SK-N-SH treated with all-trans-retinoic acid at 6 μM for 48 hours (cell line): ENCODE measurements at regions not wholly inside any gene's neighbourhood (a gene's known extent, or its start where the extent isn't known, plus 50 kb on each side); places are given as distances from the start of the nearest gene placed in this dataset.
A peak's percentile ranks its signal among the peaks of the same experiment; 100 is the strongest.

ENCODE experiments used
- ATAC-seq: fragments of 200-7000 bp; cut with Tn5 transposase; 3 replicates; pipeline ENCODE4 v1.9.1; 2020; ENCODE audit warnings: mild to moderate bottlenecking, moderate library complexity
- ARNTL ChIP-seq: fragments of 450-650 bp; formaldehyde crosslinking; IDR thresholded peaks from 2 replicates; pipeline ENCODE4 v1.5.0; 2020; ENCODE audit warnings: low read depth, mild to moderate bottlenecking, moderate library complexity, borderline replicate concordance
- BACH2 ChIP-seq: fragments of 250-450 bp; sonication (Bioruptor Pico); IDR thresholded peaks from 2 replicates; pipeline ENCODE4 v1.9.0; 2021; ENCODE audit warnings: mild to moderate bottlenecking, borderline replicate concordance
- CSDC2 ChIP-seq: fragments of 250-450 bp; sonication (Bioruptor Pico); IDR thresholded peaks from 2 replicates; pipeline ENCODE4 v1.5.0; 2020; ENCODE audit warnings: mild to moderate bottlenecking, moderate library complexity
- CSRNP3 ChIP-seq: fragments of 250-450 bp; sonication (Bioruptor Pico); IDR thresholded peaks from 2 replicates; pipeline ENCODE4 v1.5.1; 2021; ENCODE audit warnings: mild to moderate bottlenecking, moderate library complexity
- ESRRG ChIP-seq: fragments of 250-450 bp; sonication (Bioruptor Pico); IDR thresholded peaks from 2 replicates; pipeline ENCODE4 v1.6.1; 2021; ENCODE audit warnings: mild to moderate bottlenecking
- GLIS3 ChIP-seq: fragments of 250-450 bp; sonication (Bioruptor Pico); IDR thresholded peaks from 2 replicates; pipeline ENCODE4 v1.5.0; 2020; ENCODE audit warnings: mild to moderate bottlenecking, moderate library complexity
- ISL1 ChIP-seq: fragments of 250-450 bp; sonication (Bioruptor Pico); IDR thresholded peaks from 2 replicates; pipeline ENCODE4 v2.1.2; 2022; ENCODE audit warnings: mild to moderate bottlenecking, moderate library complexity
- OSR1 ChIP-seq: fragments of 250-450 bp; sonication (Bioruptor Pico); IDR thresholded peaks from 2 replicates; pipeline ENCODE4 v1.8.0; 2022; ENCODE audit warnings: moderate library complexity, mild to moderate bottlenecking, inconsistent platforms
- PATZ1 ChIP-seq: fragments of 250-450 bp; sonication (Bioruptor Pico); IDR thresholded peaks from 2 replicates; pipeline ENCODE4 v1.8.0; 2020; ENCODE audit warnings: mild to moderate bottlenecking, moderate library complexity, borderline replicate concordance
- POU6F1 ChIP-seq: fragments of 250-450 bp; sonication (Bioruptor Pico); IDR thresholded peaks from 2 replicates; pipeline ENCODE4 v1.8.0; 2021; ENCODE audit warnings: low read depth, mild to moderate bottlenecking, moderate library complexity, borderline replicate concordance
- PPARA ChIP-seq: fragments of 250-450 bp; sonication (Bioruptor Pico); IDR thresholded peaks from 2 replicates; pipeline ENCODE4 v1.5.0; 2020; ENCODE audit warnings: mild to moderate bottlenecking, borderline replicate concordance
- RARB ChIP-seq: fragments of 250-450 bp; sonication (Bioruptor Pico); IDR thresholded peaks from 2 replicates; pipeline ENCODE4 v1.8.0; 2021; ENCODE audit warnings: mild to moderate bottlenecking, moderate library complexity
- SNAI2 ChIP-seq: fragments of 250-450 bp; sonication (Bioruptor Pico); IDR thresholded peaks from 2 replicates; pipeline ENCODE4 v1.5.0; 2020; ENCODE audit warnings: mild to moderate bottlenecking, moderate library complexity
- TCF4 ChIP-seq: fragments of 250-450 bp; sonication (Bioruptor Pico); IDR thresholded peaks from 2 replicates; pipeline ENCODE4 v1.8.0; 2021; ENCODE audit warnings: mild to moderate bottlenecking, moderate library complexity, borderline replicate concordance
- TOX ChIP-seq: fragments of 250-450 bp; sonication (Bioruptor Pico); IDR thresholded peaks from 2 replicates; pipeline ENCODE4 v1.8.0; 2021; ENCODE audit warnings: mild to moderate bottlenecking, moderate library complexity, borderline replicate concordance
- ZC3H10 ChIP-seq: fragments of 250-450 bp; sonication (Bioruptor Pico); IDR thresholded peaks from 2 replicates; pipeline ENCODE4 v1.5.1; 2021; ENCODE audit warnings: mild to moderate bottlenecking, moderate library complexity
- ZFP3 ChIP-seq: fragments of 250-450 bp; sonication (Bioruptor Pico); IDR thresholded peaks from 2 replicates; pipeline ENCODE4 v1.5.0; 2020; ENCODE audit warnings: mild to moderate bottlenecking, moderate library complexity
- ZFP30 ChIP-seq: fragments of 450-650 bp; formaldehyde crosslinking; IDR thresholded peaks from 2 replicates; pipeline ENCODE4 v1.5.0; 2022; ENCODE audit warnings: mild to moderate bottlenecking, moderate library complexity
- ZNF565 ChIP-seq: fragments of 450-650 bp; formaldehyde crosslinking; conservative IDR thresholded peaks from 2 replicates; pipeline ENCODE4 v1.5.0; 2020; ENCODE audit warnings: low read depth, mild to moderate bottlenecking, moderate library complexity
- ZNF70 ChIP-seq: fragments of 450-650 bp; formaldehyde crosslinking; IDR thresholded peaks from 2 replicates; pipeline ENCODE4 v1.5.0; 2020; ENCODE audit warnings: mild to moderate bottlenecking, moderate library complexity
- ZNF8 ChIP-seq: fragments of 450-650 bp; formaldehyde crosslinking; IDR thresholded peaks from 2 replicates; pipeline ENCODE4 v1.5.0; 2020; ENCODE audit warnings: mild to moderate bottlenecking, moderate library complexity
- TF ChIP-seq, protein P1 (sequence below): fragments of 250-450 bp; sonication (Bioruptor Pico); IDR thresholded peaks from 2 replicates; pipeline ENCODE4 v1.5.0; 2020; ENCODE audit warnings: mild to moderate bottlenecking, moderate library complexity
- TF ChIP-seq, protein P2 (sequence below): fragments of 250-450 bp; sonication (Bioruptor Pico); IDR thresholded peaks from 2 replicates; pipeline ENCODE4 v1.5.1; 2020; ENCODE audit warnings: low read depth, mild to moderate bottlenecking, moderate library complexity

- peak; percentile 45 for ATAC-seq
- TF ChIP-seq ZNF565 (CRISPR knock-in tag) (no peak), GLIS3 (CRISPR knock-in tag) (no peak), ESRRG (CRISPR knock-in tag) (no peak), CSDC2 (CRISPR knock-in tag) (no peak), PATZ1 (no peak), ZFP3 (no peak), ISL1 (CRISPR knock-in tag) (no peak), OSR1 (no peak), TOX (CRISPR knock-in tag) (no peak), ZNF70 (CRISPR knock-in tag) (no peak), ZC3H10 (CRISPR knock-in tag) (no peak), SNAI2 (CRISPR knock-in tag) (no peak), ZNF8 (CRISPR knock-in tag) (no peak)
Observed at GRCh38 chr3:150107429-150108175, 136.9 kb upstream of the PFN2 start.

DNA sequence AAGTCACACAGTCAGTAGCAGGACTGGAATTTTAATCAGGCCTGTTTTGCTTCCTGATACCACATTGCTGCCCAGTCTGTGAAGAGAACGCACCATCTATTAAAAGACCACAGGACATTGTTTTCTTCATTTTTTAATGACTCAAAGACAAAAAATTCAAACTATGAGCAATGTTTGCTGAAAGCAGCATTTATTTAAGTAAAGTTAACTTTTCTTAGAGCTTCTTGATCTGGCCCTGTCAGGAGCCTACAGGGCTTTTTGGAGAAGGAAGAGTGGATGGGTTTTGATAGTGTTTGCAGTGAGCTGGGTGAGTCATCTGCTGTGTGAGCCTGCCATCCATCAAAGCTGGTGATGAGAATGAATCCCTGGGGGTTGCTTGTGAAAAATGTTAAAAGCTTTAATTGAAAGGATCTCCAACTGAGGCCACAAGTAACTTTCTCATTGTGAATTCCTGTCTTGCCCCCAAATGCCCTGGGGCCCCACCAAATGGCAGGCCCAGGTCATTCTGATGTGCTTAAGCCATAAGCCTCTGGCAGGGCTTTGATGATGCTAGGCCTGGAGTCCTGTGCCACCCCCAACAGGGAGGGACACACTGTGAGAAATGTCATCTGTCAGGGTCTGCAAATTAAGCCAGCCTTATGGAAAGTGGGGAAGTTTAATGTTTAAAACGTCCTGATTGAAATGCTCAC lies 136.2 kb upstream of the PFN2 start:
- TF ChIP-seq OSR1 (no peak), PATZ1 (peak; percentile 86), TOX (CRISPR knock-in tag) (peak; percentile 41; the same call in 1 of the 2 replicates), RARB (no peak), BACH2 (CRISPR knock-in tag) (no peak), GLIS3 (CRISPR knock-in tag) (0 out of 2 replicates have a peak, but pooled peaks have one; percentile 20), SNAI2 (CRISPR knock-in tag) (no peak), TCF4 (CRISPR knock-in tag) (no peak; the same call in 1 of the 2 replicates), ARNTL (CRISPR knock-in tag) (no peak), ZC3H10 (CRISPR knock-in tag) (peak; percentile 74), CSDC2 (CRISPR knock-in tag) (peak; percentile 37; the same call in 1 of the 2 replicates), PPARA (CRISPR knock-in tag) (no peak), ISL1 (CRISPR knock-in tag) (peak; percentile 100), ZFP3 (0 out of 2 replicates have a peak, but pooled peaks have one; percentile 42), ZNF8 (CRISPR knock-in tag) (no peak), POU6F1 (no peak), ESRRG (CRISPR knock-in tag) (peak; percentile 68; the same call in 1 of the 2 replicates), ZNF565 (CRISPR knock-in tag) (no peak), CSRNP3 (CRISPR knock-in tag) (peak; percentile 80; the same call in 1 of the 2 replicates), ZNF70 (CRISPR knock-in tag) (no peak), ZFP30 (no peak)
- TF ChIP-seq, protein P1, sequence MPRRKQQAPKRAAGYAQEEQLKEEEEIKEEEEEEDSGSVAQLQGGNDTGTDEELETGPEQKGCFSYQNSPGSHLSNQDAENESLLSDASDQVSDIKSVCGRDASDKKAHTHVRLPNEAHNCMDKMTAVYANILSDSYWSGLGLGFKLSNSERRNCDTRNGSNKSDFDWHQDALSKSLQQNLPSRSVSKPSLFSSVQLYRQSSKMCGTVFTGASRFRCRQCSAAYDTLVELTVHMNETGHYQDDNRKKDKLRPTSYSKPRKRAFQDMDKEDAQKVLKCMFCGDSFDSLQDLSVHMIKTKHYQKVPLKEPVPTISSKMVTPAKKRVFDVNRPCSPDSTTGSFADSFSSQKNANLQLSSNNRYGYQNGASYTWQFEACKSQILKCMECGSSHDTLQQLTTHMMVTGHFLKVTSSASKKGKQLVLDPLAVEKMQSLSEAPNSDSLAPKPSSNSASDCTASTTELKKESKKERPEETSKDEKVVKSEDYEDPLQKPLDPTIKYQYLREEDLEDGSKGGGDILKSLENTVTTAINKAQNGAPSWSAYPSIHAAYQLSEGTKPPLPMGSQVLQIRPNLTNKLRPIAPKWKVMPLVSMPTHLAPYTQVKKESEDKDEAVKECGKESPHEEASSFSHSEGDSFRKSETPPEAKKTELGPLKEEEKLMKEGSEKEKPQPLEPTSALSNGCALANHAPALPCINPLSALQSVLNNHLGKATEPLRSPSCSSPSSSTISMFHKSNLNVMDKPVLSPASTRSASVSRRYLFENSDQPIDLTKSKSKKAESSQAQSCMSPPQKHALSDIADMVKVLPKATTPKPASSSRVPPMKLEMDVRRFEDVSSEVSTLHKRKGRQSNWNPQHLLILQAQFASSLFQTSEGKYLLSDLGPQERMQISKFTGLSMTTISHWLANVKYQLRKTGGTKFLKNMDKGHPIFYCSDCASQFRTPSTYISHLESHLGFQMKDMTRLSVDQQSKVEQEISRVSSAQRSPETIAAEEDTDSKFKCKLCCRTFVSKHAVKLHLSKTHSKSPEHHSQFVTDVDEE (CRISPR knock-in tag) = no peak
- TF ChIP-seq, protein P2, sequence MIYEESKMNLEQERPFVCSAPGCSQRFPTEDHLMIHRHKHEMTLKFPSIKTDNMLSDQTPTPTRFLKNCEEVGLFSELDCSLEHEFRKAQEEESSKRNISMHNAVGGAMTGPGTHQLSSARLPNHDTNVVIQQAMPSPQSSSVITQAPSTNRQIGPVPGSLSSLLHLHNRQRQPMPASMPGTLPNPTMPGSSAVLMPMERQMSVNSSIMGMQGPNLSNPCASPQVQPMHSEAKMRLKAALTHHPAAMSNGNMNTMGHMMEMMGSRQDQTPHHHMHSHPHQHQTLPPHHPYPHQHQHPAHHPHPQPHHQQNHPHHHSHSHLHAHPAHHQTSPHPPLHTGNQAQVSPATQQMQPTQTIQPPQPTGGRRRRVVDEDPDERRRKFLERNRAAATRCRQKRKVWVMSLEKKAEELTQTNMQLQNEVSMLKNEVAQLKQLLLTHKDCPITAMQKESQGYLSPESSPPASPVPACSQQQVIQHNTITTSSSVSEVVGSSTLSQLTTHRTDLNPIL (CRISPR knock-in tag) = peak; percentile 89; the same call in 1 of the 2 replicates
- peak; percentile 91 for ATAC-seq
